Hypothalamus (tissue), 51 donors: ENCODE measurements at regions not wholly inside any gene's neighbourhood (a gene's known extent, or its start where the extent isn't known, plus 50 kb on each side); places are given as distances from the start of the nearest gene placed in this dataset.
A peak's percentile ranks its signal among the peaks of the same experiment; 100 is the strongest.

Source experiments
- DNase-seq, 51 donors: peaks; one replicate each; lab custom pipeline; 2025; lab: John Stamatoyannopoulos, UW

GRCh38 chr17:68706356-68706920 lies 105.3 kb upstream of the FAM20A start:
- DNase-seq, result peak in 1 of 51 donors; percentile 14

GRCh38 chr17:68705714-68706076 lies 104.5 kb upstream of the FAM20A start:
- no peak for DNase-seq

GRCh38 chr17:68704871-68705713 lies 103.9 kb upstream of the FAM20A start:
- DNase-seq, result no peak

GRCh38 chr17:68701046-68701445 lies 99.9 kb upstream of the FAM20A start:
- DNase-seq, result no peak

- DNase-seq, result no peak
Observed at GRCh38 chr17:68700421-68700820, 99.3 kb upstream of the FAM20A start.

GRCh38 chr17:68699936-68700335 lies 98.8 kb upstream of the FAM20A start:
- DNase-seq, result no peak

GRCh38 chr17:68698746-68699145 lies 97.6 kb upstream of the FAM20A start:
- DNase-seq, result peak in 2 of 51 donors; percentile 2 to 11

- no peak for DNase-seq
Observed at GRCh38 chr17:68697850-68698361, 96.7 kb upstream of the FAM20A start.

- DNase-seq, result no peak
Observed at GRCh38 chr17:68695659-68696058, 94.5 kb upstream of the FAM20A start.

- no peak for DNase-seq
Observed at GRCh38 chr17:68694791-68695485, 93.8 kb upstream of the FAM20A start.

GRCh38 chr17:68693896-68694295 lies 92.7 kb upstream of the FAM20A start:
- DNase-seq, result no peak

- no peak for DNase-seq
Observed at GRCh38 chr17:68693466-68693865, 92.3 kb upstream of the FAM20A start.

- DNase-seq, result no peak
Observed at GRCh38 chr17:68686108-68686988, 85.2 kb upstream of the FAM20A start.

- no peak for DNase-seq
Observed at GRCh38 chr17:68684949-68685357, 83.8 kb upstream of the FAM20A start.

- DNase-seq, result no peak
Observed at GRCh38 chr17:68682903-68683302, 81.7 kb upstream of the FAM20A start.

GRCh38 chr17:68679882-68680281 lies 78.7 kb upstream of the FAM20A start:
- DNase-seq, result no peak

GRCh38 chr17:68676856-68677255 lies 75.7 kb upstream of the FAM20A start:
- DNase-seq, result no peak

GRCh38 chr17:68675723-68676122 lies 74.6 kb upstream of the FAM20A start:
- DNase-seq, result no peak

GRCh38 chr17:68674029-68674925 lies 73.1 kb upstream of the FAM20A start:
- no peak for DNase-seq
